Endothelial cell (in vitro differentiated cells): ENCODE measurements at regions not wholly inside any gene's neighbourhood (a gene's known extent, or its start where the extent isn't known, plus 50 kb on each side); places are given as distances from the start of the nearest gene placed in this dataset.

Experiments used
- DNase-seq: peaks from one replicate; pipeline ENCODE4 v3.0.0; 2021; ENCODE audit warnings: low spot score
- H3K27ac Mint-ChIP-seq: one replicate; pipeline ENCODE4 v1.8.0; 2021; ENCODE audit warnings: mixed read lengths, inconsistent platforms; ENCODE audit not compliant: unreplicated experiment
- H3K27me3 Mint-ChIP-seq: one replicate; pipeline ENCODE4 v1.8.0; 2021; ENCODE audit warnings: mild to moderate bottlenecking, moderate library complexity, mixed read lengths, inconsistent platforms; ENCODE audit not compliant: unreplicated experiment
- H3K36me3 Mint-ChIP-seq: one replicate; pipeline ENCODE4 v1.8.0; 2021; ENCODE audit warnings: mild to moderate bottlenecking, low read depth, mixed read lengths, inconsistent platforms; ENCODE audit not compliant: unreplicated experiment
- H3K4me1 Mint-ChIP-seq: one replicate; pipeline ENCODE4 v1.8.0; 2021; ENCODE audit warnings: mild to moderate bottlenecking, mixed read lengths, inconsistent platforms; ENCODE audit not compliant: unreplicated experiment
- H3K4me3 Mint-ChIP-seq: one replicate; pipeline ENCODE4 v1.8.0; 2021; ENCODE audit warnings: mild to moderate bottlenecking, mixed read lengths, inconsistent platforms; ENCODE audit not compliant: unreplicated experiment
- H3K9me3 Mint-ChIP-seq: one replicate; pipeline ENCODE4 v1.8.0; 2021; ENCODE audit warnings: mixed read lengths, inconsistent platforms; ENCODE audit not compliant: unreplicated experiment
- CTCF ChIP-seq: fragments of 200-600 bp; sonication (generic); IDR thresholded peaks from one replicate; pipeline ENCODE4 v1.5.0; 2021; ENCODE audit warnings: antibody characterized with exemption; ENCODE audit not compliant: unreplicated experiment

- Mint-ChIP-seq H3K9me3 (no peaks in the 10 kb centered on the region), H3K4me1 (no peaks in the 10 kb centered on the region), H3K27ac (no peak overlapping the region), H3K36me3 (no peaks in the 10 kb centered on the region), H3K4me3 (no peak overlapping the region), H3K27me3 (peaks cover 6% of the 10 kb centered on the region)
- peak; percentile 12 for DNase-seq
- peak; percentile 89 for TF ChIP-seq CTCF
These were observed 235.8 kb downstream of the MAP2K4 start for GRCh38 chr17:12256380-12256995.

GRCh38 chr17:12257176-12257575 is 236.5 kb downstream of the MAP2K4 start:
- TF ChIP-seq CTCF: no peak
- H3K9me3 Mint-ChIP-seq: no peaks in the 10 kb centered on the region
- no peaks in the 10 kb centered on the region for H3K36me3 Mint-ChIP-seq
- H3K27me3 Mint-ChIP-seq: peaks cover 6% of the 10 kb centered on the region
- H3K27ac Mint-ChIP-seq: no peak overlapping the region
- H3K4me3 Mint-ChIP-seq: no peak overlapping the region
- H3K4me1 Mint-ChIP-seq: no peaks in the 10 kb centered on the region
- DNase-seq: no peak

GRCh38 chr17:12261354-12261753 is 240.7 kb downstream of the MAP2K4 start:
- H3K9me3 Mint-ChIP-seq: no peaks in the 10 kb centered on the region
- no peaks in the 10 kb centered on the region for H3K36me3 Mint-ChIP-seq
- H3K27ac Mint-ChIP-seq: no peak overlapping the region
- H3K27me3 Mint-ChIP-seq: no peaks in the 10 kb centered on the region
- TF ChIP-seq CTCF: no peak
- no peak for DNase-seq
- H3K4me1 Mint-ChIP-seq: no peaks in the 10 kb centered on the region
- H3K4me3 Mint-ChIP-seq: no peak overlapping the region

- DNase-seq: no peak
- H3K4me3 Mint-ChIP-seq: no peak overlapping the region
- H3K9me3 Mint-ChIP-seq: no peaks in the 10 kb centered on the region
- TF ChIP-seq CTCF: no peak
- H3K27me3 Mint-ChIP-seq: no peaks in the 10 kb centered on the region
- peaks cover 3% of the 10 kb centered on the region for H3K4me1 Mint-ChIP-seq
- H3K36me3 Mint-ChIP-seq: no peaks in the 10 kb centered on the region
- H3K27ac Mint-ChIP-seq: no peak overlapping the region
These were observed 249.1 kb downstream of the MAP2K4 start for GRCh38 chr17:12269751-12270150.

- no peak for TF ChIP-seq CTCF
- Mint-ChIP-seq H3K9me3 (no peaks in the 10 kb centered on the region), H3K4me1 (peaks cover 4% of the 10 kb centered on the region), H3K36me3 (no peaks in the 10 kb centered on the region), H3K4me3 (no peak overlapping the region), H3K27ac (no peak overlapping the region), H3K27me3 (peaks cover 3% of the 10 kb centered on the region)
- no peak for DNase-seq
These were observed 257.1 kb downstream of the MAP2K4 start for GRCh38 chr17:12277827-12278226.
